SK-N-SH (cell line): ENCODE measurements at regions not wholly inside any gene's neighbourhood (a gene's known extent, or its start where the extent isn't known, plus 50 kb on each side); places are given as distances from the start of the nearest gene placed in this dataset.

Experiments
- CTCF ChIA-PET: fragments of 300-600, 350-600 bp; formaldehyde crosslinking; extraction: SDS; loops from one replicate; lab custom pipeline; 2021; lab: Yijun Ruan, JAX
- POLR2A ChIA-PET: fragments of 350-600 bp; sonication (Branson Sonifier 250); formaldehyde crosslinking; extraction: SDS; loops from one replicate; lab custom pipeline; 2020; ENCODE audit warnings: antibody characterized with exemption, inconsistent platforms; lab: Yijun Ruan, JAX
- DNase-seq: peaks from one replicate; pipeline ENCODE4 v3.0.0; 2012
- H2AFZ ChIP-seq: fragments of 200-600 bp; sonication (generic); 2 replicates; pipeline ENCODE4 v1.8.1; 2016; ENCODE audit warnings: antibody characterized with exemption, mild to moderate bottlenecking, low read depth
- H3F3A ChIP-seq: fragments of 200-600 bp; sonication (generic); replicated peaks from 2 replicates; pipeline ENCODE3; 2016; ENCODE audit warnings: antibody characterized with exemption, mild to moderate bottlenecking; ENCODE audit not compliant: insufficient read depth
- H3K27ac ChIP-seq, 2 experiments: fragments of 200-500 bp in 1 of 2; fragments of 200-600 bp in 1 of 2; sonication (Bioruptor generic) in 1 of 2; sonication (generic), shearing (Covaris generic) in 1 of 2; 2 replicates each; pipeline versions ENCODE4 v1.5.1 to v1.6.1; 2014 to 2016; ENCODE audit warnings: low read depth in 2 of 2, inconsistent platforms in 1 of 2, low read length in 1 of 2, mild to moderate bottlenecking in 1 of 2, mixed read lengths in 1 of 2
- H3K27me3 ChIP-seq: fragments of 200-600 bp; sonication (generic), shearing (Covaris generic); 2 replicates; pipeline ENCODE4 v1.6.1; 2016; ENCODE audit warnings: mixed run types; ENCODE audit not compliant: insufficient read depth
- H3K36me3 ChIP-seq, 2 experiments: fragments of 200-500 bp in 1 of 2; fragments of 200-600 bp in 1 of 2; sonication (Bioruptor generic) in 1 of 2; sonication (generic) in 1 of 2; replicated peaks in 1 of 2; 2 replicates each; pipeline versions ENCODE3 to v1.5.1; 2014 to 2016; ENCODE audit warnings: low read length in 1 of 2, mild to moderate bottlenecking in 1 of 2; ENCODE audit not compliant: insufficient read depth in 2 of 2, control insufficient read depth in 1 of 2
- H3K4me1 ChIP-seq, 2 experiments: fragments of 200-500 bp in 1 of 2; fragments of 200-600 bp in 1 of 2; sonication (Bioruptor generic) in 1 of 2; sonication (generic), shearing (Covaris generic) in 1 of 2; 2 replicates each; pipeline versions ENCODE4 v1.5.1 to v1.6.1; 2014 to 2016; ENCODE audit warnings: low read depth in 1 of 2, low read length in 1 of 2, mixed run types in 1 of 2; ENCODE audit not compliant: insufficient read depth in 2 of 2, control insufficient read depth in 1 of 2
- H3K4me2 ChIP-seq: fragments of 200-600 bp; sonication (generic), shearing (Covaris generic); 2 replicates; pipeline ENCODE4 v1.6.1; 2017; ENCODE audit warnings: mixed run types
- H3K4me3 ChIP-seq, 2 experiments: fragments of 200-500 bp in 1 of 2; fragments of 200-600 bp in 1 of 2; sonication (Bioruptor generic) in 1 of 2; sonication (generic), shearing (Covaris generic) in 1 of 2; 2 replicates each; pipeline versions ENCODE4 v1.5.1 to v1.8.1; 2014 to 2016; ENCODE audit warnings: low read depth in 2 of 2, inconsistent platforms in 1 of 2, low read length in 1 of 2, mild to moderate bottlenecking in 1 of 2, mixed read lengths in 1 of 2, moderate library complexity in 1 of 2
- H3K79me2 ChIP-seq: fragments of 200-600 bp; sonication (generic); 2 replicates; pipeline ENCODE4 v1.8.1; 2017; ENCODE audit warnings: mild to moderate bottlenecking; ENCODE audit not compliant: insufficient read depth
- H3K9ac ChIP-seq: fragments of 200-600 bp; sonication (generic); 2 replicates; pipeline ENCODE4 v1.6.1; 2017; ENCODE audit warnings: mixed run types
- H3K9me2 ChIP-seq: fragments of 200-600 bp; sonication (generic); 2 replicates; pipeline ENCODE4 v1.6.1; 2017; ENCODE audit warnings: mixed run types
- H3K9me3 ChIP-seq: fragments of 200-600 bp; sonication (generic); 2 replicates; pipeline ENCODE4 v1.6.1; 2017; ENCODE audit warnings: mixed run types, mild to moderate bottlenecking, moderate library complexity
- H4K20me1 ChIP-seq: fragments of 200-600 bp; sonication (generic); 2 replicates; pipeline ENCODE4 v1.6.1; 2017; ENCODE audit warnings: mild to moderate bottlenecking, mixed run types; ENCODE audit not compliant: insufficient read depth
- CHD2 ChIP-seq: fragments of 150-350 bp; IDR thresholded peaks from 2 replicates; pipeline ENCODE4 v1.6.1; 2018; ENCODE audit warnings: low read length; ENCODE audit not compliant: partially characterized antibody
- ELF1 ChIP-seq: IDR thresholded peaks from 2 replicates; pipeline ENCODE4 v1.4.0; 2012
- FOXJ3 ChIP-seq: sonication (generic); formaldehyde crosslinking; IDR thresholded peaks from 2 replicates; pipeline ENCODE4 v1.5.1; 2020; ENCODE audit warnings: mild to moderate bottlenecking, missing genetic modification reagents
- FOXM1 ChIP-seq: IDR thresholded peaks from 2 replicates; pipeline ENCODE4 v1.4.0; 2012; ENCODE audit warnings: low read depth, mild to moderate bottlenecking
- GABPA ChIP-seq: IDR thresholded peaks from 2 replicates; pipeline ENCODE4 v1.4.0; 2012; ENCODE audit warnings: low read depth, mild to moderate bottlenecking
- GATA2 ChIP-seq: sonication (generic); formaldehyde crosslinking; IDR thresholded peaks from 2 replicates; pipeline ENCODE4 v1.5.0; 2020; ENCODE audit warnings: mild to moderate bottlenecking, missing genetic modification reagents
- JUND ChIP-seq: IDR thresholded peaks from 2 replicates; pipeline ENCODE4 v1.4.0; 2012
- MEF2A ChIP-seq: IDR thresholded peaks from 2 replicates; pipeline ENCODE4 v1.4.0; 2012; ENCODE audit warnings: low read depth, borderline replicate concordance
- MXI1 ChIP-seq: IDR thresholded peaks from 2 replicates; pipeline ENCODE4 v1.6.1; 2012; ENCODE audit warnings: mild to moderate bottlenecking, low read depth, low read length, improper control_type of control experiment
- NRF1 ChIP-seq: IDR thresholded peaks from 2 replicates; pipeline ENCODE4 v1.6.1; 2012; ENCODE audit warnings: low read depth, mild to moderate bottlenecking, low read length
- RAD21 ChIP-seq: IDR thresholded peaks from 2 replicates; pipeline ENCODE4 v1.6.1; 2012; ENCODE audit warnings: mild to moderate bottlenecking, low read length
- RXRA ChIP-seq: IDR thresholded peaks from 2 replicates; pipeline ENCODE4 v1.4.0; 2012; ENCODE audit warnings: low read depth, mild to moderate bottlenecking, borderline replicate concordance
- SIN3A ChIP-seq: IDR thresholded peaks from 2 replicates; pipeline ENCODE4 v1.6.1; 2012; ENCODE audit warnings: low read depth, mild to moderate bottlenecking, low read length, moderate library complexity, borderline replicate concordance
- SMC3 ChIP-seq: IDR thresholded peaks from 2 replicates; pipeline ENCODE4 v1.6.1; 2012; ENCODE audit warnings: low read depth, low read length, improper control_type of control experiment
- TEAD4 ChIP-seq: IDR thresholded peaks from 2 replicates; pipeline ENCODE4 v1.4.0; 2012; ENCODE audit warnings: mild to moderate bottlenecking, borderline replicate concordance; ENCODE audit not compliant: insufficient read depth
- YY1 ChIP-seq: IDR thresholded peaks from 2 replicates; pipeline ENCODE4 v1.4.0; 2012; ENCODE audit warnings: low read depth, mild to moderate bottlenecking
- WGBS: methylation state at CpG from one replicate; pipeline ENCODE4 v1.1.6; 2017; ENCODE audit warnings: low lambda C conversion rate; 5-methylcytosine and 5-hydroxymethylcytosine counted together
- TF ChIP-seq, protein P1 (sequence below): IDR thresholded peaks from 2 replicates; pipeline ENCODE4 v1.6.1; 2012; ENCODE audit warnings: mild to moderate bottlenecking, low read depth, low read length, moderate library complexity
- TF ChIP-seq, protein P2 (sequence below): fragments of 200-600 bp; sonication (generic); IDR thresholded peaks from 2 replicates; pipeline ENCODE4 v1.6.1; 2017; ENCODE audit warnings: antibody characterized with exemption, mild to moderate bottlenecking, moderate library complexity

DNA sequence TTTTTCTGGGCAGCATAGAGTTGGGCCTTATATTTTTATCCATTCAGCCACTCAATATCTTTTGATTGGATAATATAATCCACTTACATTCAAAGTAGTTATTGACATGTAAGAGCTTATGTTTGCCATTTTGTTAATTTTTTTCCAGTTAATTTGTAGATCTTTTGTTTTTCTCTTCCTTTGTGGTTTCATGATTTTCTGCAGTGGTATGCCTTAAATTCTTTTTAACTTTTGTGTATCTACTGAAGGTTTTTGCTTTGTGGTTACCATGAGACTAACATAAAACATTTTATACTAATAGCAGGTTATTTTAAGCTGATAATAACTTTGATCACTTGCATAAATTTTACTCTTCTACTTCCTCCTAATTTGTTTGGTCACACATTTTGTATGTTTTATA lies 140.8 kb upstream of the GATB start:
- Histone ChIP-seq H3K9me2 (no peaks in the 10 kb centered on the region), H3K4me3 (no peak overlapping the region), H4K20me1 (no peaks in the 10 kb centered on the region), H2AFZ (no peak overlapping the region), H3K36me3 (no peaks in the 10 kb centered on the region), H3K27me3 (no peaks in the 10 kb centered on the region), H3K9ac (no peak overlapping the region), H3K79me2 (no peaks in the 10 kb centered on the region), H3K9me3 (no peaks in the 10 kb centered on the region), H3K4me2 (no peak overlapping the region), H3F3A (no peaks in the 10 kb centered on the region), H3K4me1 (peaks cover 0 to under 1% of the 10 kb centered on the region in 2 experiments; a peak in 1 of 4 replicates), H3K27ac (no peak overlapping the region)
- ChIA-PET POLR2A (no interaction called here), CTCF (no interaction called here)
- DNase-seq = no peak
- TF ChIP-seq RAD21 (no peak), ELF1 (no peak), GABPA (no peak), TEAD4 (no peak), MEF2A (no peak), FOXM1 (no peak), SMC3 (no peak), FOXJ3 (CRISPR knock-in tag) (no peak), NRF1 (no peak), MXI1 (no peak)

DNA sequence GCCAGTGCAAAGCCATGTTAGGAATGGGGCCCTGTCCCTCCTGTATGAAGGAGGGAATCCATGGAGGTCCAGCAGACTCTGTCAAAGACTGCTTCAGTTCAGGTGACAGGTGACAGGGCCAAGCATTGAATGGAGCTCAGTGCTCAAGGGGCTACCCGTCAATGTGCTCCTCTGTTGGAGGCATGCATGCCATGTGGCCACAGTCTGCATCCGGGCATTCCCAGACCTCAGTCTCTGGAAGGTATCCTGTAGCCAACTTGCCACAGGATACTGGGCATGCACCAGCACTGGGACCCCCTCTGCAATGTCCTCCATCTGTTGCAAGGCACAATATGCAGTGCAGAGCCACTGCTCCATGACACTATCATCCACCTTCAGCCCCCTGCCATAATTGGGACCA lies 136.1 kb upstream of the GATB start:
- peaks cover 0 to 6% of the 10 kb centered on the region in 2 experiments; a peak in 1 of 4 replicates for H3K4me1 ChIP-seq
- no peaks in the 10 kb centered on the region for H4K20me1 ChIP-seq
- H3K9ac ChIP-seq = no peak overlapping the region
- ChIA-PET POLR2A (no interaction called here), CTCF (interaction anchor here (0.6 to 1.0 kb wide), 2 partner anchors 12 to 55 kb away, joined by 3 read pairs; no protein-coding TSS in a partner anchor)
- TF ChIP-seq GABPA (no peak), JUND (no peak), MXI1 (no peak), GATA2 (no peak), CHD2 (no peak), SIN3A (no peak), RXRA (no peak), YY1 (no peak), ELF1 (no peak), MEF2A (no peak)
- TF ChIP-seq, protein P1, sequence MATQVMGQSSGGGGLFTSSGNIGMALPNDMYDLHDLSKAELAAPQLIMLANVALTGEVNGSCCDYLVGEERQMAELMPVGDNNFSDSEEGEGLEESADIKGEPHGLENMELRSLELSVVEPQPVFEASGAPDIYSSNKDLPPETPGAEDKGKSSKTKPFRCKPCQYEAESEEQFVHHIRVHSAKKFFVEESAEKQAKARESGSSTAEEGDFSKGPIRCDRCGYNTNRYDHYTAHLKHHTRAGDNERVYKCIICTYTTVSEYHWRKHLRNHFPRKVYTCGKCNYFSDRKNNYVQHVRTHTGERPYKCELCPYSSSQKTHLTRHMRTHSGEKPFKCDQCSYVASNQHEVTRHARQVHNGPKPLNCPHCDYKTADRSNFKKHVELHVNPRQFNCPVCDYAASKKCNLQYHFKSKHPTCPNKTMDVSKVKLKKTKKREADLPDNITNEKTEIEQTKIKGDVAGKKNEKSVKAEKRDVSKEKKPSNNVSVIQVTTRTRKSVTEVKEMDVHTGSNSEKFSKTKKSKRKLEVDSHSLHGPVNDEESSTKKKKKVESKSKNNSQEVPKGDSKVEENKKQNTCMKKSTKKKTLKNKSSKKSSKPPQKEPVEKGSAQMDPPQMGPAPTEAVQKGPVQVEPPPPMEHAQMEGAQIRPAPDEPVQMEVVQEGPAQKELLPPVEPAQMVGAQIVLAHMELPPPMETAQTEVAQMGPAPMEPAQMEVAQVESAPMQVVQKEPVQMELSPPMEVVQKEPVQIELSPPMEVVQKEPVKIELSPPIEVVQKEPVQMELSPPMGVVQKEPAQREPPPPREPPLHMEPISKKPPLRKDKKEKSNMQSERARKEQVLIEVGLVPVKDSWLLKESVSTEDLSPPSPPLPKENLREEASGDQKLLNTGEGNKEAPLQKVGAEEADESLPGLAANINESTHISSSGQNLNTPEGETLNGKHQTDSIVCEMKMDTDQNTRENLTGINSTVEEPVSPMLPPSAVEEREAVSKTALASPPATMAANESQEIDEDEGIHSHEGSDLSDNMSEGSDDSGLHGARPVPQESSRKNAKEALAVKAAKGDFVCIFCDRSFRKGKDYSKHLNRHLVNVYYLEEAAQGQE = no peak
- TF ChIP-seq, protein P2, sequence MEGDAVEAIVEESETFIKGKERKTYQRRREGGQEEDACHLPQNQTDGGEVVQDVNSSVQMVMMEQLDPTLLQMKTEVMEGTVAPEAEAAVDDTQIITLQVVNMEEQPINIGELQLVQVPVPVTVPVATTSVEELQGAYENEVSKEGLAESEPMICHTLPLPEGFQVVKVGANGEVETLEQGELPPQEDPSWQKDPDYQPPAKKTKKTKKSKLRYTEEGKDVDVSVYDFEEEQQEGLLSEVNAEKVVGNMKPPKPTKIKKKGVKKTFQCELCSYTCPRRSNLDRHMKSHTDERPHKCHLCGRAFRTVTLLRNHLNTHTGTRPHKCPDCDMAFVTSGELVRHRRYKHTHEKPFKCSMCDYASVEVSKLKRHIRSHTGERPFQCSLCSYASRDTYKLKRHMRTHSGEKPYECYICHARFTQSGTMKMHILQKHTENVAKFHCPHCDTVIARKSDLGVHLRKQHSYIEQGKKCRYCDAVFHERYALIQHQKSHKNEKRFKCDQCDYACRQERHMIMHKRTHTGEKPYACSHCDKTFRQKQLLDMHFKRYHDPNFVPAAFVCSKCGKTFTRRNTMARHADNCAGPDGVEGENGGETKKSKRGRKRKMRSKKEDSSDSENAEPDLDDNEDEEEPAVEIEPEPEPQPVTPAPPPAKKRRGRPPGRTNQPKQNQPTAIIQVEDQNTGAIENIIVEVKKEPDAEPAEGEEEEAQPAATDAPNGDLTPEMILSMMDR = no peak
- no peak overlapping the region for H3K4me2 ChIP-seq
- H3K36me3 ChIP-seq = no peaks in the 10 kb centered on the region
- no peak for DNase-seq
- no peak overlapping the region for H3K27ac ChIP-seq
- H3K9me3 ChIP-seq = no peaks in the 10 kb centered on the region
- no peak overlapping the region for H2AFZ ChIP-seq
- no peaks in the 10 kb centered on the region for H3K79me2 ChIP-seq
- WGBS = 37% methylated on average over 2 of the region's 2 CpGs
- no peak overlapping the region for H3K4me3 ChIP-seq
- no peaks in the 10 kb centered on the region for H3K27me3 ChIP-seq
- H3F3A ChIP-seq = no peaks in the 10 kb centered on the region
- no peaks in the 10 kb centered on the region for H3K9me2 ChIP-seq
